ENCODE measurements at regions not wholly inside any gene's neighbourhood (a gene's known extent, or its start where the extent isn't known, plus 50 kb on each side); places are given as distances from the start of the nearest gene placed in this dataset.

DNA sequence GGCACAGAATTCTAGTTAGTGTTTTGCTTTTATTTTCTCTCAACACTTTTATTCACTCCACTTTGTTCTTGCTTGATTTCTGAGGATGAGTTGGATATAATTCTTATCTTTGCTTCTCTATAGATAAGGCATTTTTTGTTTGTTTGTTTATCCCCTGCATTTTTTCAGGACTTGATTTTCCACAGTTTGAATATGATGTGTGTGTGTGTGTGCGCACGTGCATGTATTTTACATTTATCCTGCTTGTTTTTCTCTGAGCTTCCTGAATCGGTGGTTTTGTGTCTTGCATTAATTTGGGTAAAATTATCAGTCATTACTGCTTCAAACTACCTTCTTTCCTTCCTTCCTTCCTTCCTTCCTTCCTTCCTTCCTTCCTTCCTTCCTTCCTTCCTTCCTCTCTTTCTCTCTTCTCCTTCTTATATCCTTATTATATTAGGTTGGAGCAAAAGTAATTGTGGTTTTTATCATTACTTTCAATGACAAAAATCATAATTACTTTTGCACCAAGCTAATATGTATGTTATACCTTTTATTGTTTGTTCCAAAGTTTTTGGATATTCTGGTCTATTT lies 679.9 kb upstream of the RAG2 start (continued):
- TF ChIP-seq, protein P1, sequence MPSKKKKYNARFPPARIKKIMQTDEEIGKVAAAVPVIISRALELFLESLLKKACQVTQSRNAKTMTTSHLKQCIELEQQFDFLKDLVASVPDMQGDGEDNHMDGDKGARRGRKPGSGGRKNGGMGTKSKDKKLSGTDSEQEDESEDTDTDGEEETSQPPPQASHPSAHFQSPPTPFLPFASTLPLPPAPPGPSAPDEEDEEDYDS (CRISPR knock-in tag; IDR thresholded peaks at IDR 0.05): no peak
- TF ChIP-seq, protein P2, sequence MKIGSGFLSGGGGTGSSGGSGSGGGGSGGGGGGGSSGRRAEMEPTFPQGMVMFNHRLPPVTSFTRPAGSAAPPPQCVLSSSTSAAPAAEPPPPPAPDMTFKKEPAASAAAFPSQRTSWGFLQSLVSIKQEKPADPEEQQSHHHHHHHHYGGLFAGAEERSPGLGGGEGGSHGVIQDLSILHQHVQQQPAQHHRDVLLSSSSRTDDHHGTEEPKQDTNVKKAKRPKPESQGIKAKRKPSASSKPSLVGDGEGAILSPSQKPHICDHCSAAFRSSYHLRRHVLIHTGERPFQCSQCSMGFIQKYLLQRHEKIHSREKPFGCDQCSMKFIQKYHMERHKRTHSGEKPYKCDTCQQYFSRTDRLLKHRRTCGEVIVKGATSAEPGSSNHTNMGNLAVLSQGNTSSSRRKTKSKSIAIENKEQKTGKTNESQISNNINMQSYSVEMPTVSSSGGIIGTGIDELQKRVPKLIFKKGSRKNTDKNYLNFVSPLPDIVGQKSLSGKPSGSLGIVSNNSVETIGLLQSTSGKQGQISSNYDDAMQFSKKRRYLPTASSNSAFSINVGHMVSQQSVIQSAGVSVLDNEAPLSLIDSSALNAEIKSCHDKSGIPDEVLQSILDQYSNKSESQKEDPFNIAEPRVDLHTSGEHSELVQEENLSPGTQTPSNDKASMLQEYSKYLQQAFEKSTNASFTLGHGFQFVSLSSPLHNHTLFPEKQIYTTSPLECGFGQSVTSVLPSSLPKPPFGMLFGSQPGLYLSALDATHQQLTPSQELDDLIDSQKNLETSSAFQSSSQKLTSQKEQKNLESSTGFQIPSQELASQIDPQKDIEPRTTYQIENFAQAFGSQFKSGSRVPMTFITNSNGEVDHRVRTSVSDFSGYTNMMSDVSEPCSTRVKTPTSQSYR (CRISPR knock-in tag; IDR thresholded peaks at IDR 0.05; ENCODE audit: borderline replicate concordance): no peak

DNA sequence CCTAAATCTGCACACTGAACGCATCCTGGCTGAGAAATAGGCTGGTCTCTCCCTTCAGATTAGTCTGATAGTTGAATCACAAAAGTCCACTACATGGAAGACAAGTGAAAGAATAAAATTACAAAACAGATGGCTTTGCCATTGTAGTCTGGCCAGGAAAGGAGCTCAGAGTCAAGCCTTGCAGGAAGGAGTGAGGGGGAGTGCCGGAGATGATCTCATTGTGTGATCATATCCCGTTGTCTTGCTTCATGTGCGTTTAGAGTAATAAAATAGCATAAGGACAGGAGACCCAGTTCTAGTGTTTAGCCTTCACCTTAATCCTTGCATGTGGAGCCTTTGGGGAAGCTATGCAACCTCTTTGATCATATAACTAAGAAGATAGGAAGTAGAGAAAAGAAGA lies 666.7 kb upstream of the RAG2 start:
- TF ChIP-seq, protein P3, sequence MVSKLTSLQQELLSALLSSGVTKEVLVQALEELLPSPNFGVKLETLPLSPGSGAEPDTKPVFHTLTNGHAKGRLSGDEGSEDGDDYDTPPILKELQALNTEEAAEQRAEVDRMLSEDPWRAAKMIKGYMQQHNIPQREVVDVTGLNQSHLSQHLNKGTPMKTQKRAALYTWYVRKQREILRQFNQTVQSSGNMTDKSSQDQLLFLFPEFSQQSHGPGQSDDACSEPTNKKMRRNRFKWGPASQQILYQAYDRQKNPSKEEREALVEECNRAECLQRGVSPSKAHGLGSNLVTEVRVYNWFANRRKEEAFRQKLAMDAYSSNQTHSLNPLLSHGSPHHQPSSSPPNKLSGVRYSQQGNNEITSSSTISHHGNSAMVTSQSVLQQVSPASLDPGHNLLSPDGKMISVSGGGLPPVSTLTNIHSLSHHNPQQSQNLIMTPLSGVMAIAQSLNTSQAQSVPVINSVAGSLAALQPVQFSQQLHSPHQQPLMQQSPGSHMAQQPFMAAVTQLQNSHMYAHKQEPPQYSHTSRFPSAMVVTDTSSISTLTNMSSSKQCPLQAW (CRISPR knock-in tag; IDR thresholded peaks at IDR 0.05): no peak
- Histone ChIP-seq H3K27ac (ENCODE audit: extremely low read length, insufficient read depth, low read length) (no peak overlapping the region), H3K4me1 (ENCODE audit: insufficient read depth, low read length) (no peaks in the 10 kb centered on the region), H3K9me3 (ENCODE audit: low read length) (peaks cover 65% of the 10 kb centered on the region), H2AFZ (ENCODE audit: low read length) (no peak overlapping the region), H3K79me2 (ENCODE audit: insufficient read depth, low read length) (no peaks in the 10 kb centered on the region), H4K20me1 (ENCODE audit: insufficient read depth, low read length) (no peaks in the 10 kb centered on the region), H3K9ac (ENCODE audit: insufficient read depth, low read depth, low read length) (no peak overlapping the region), H3K36me3 (replicated peaks in 1 of 2; ENCODE audit: control insufficient read depth in 1 of 2, insufficient read depth in 2 of 2, low read length in 2 of 2) (no peaks in the 10 kb centered on the region), H3K27me3 (ENCODE audit: control insufficient read depth in 1 of 2, insufficient read depth in 2 of 2, low read length in 2 of 2) (no peaks in the 10 kb centered on the region), H3K4me3 (replicated peaks in 1 of 3; ENCODE audit: insufficient read depth in 1 of 3, low read depth in 2 of 3, low read length in 3 of 3) (no peak overlapping the region), H3K4me2 (ENCODE audit: low read depth, low read length) (no peak overlapping the region)
- intact Hi-C loops (cut with micrococcal nuclease; ENCODE audit: unreplicated experiment) (no loop called here), in situ Hi-C loops (cut with HindIII; ENCODE audit: extremely low pct_ligation_motif_present, low pct_unique_long_range_greater_than_20kb) (no loop called here)
- ATAC-seq: no peak
- ChIA-PET POLR2A (no interaction called here), CTCF (ENCODE audit: low intra/inter-chr PET ratio, low total read pairs) (no interaction called here)
- BruUV-seq (replicated peaks): no TSS peak
- 3% methylated on average over 4 of the region's 4 CpGs for WGBS (ENCODE audit: low lambda C conversion rate)
- no peak for DNase-seq (ENCODE audit: low spot score)
- no peak for FAIRE-seq

Data from HepG2 (cell line).